Uterus (tissue), 2 donors: ENCODE measurements at regions not wholly inside any gene's neighbourhood (a gene's known extent, or its start where the extent isn't known, plus 50 kb on each side); places are given as distances from the start of the nearest gene placed in this dataset.

ENCODE experiments used
- POLR2A ChIP-seq, 2 donors: fragments of 450-650 bp; IDR thresholded peaks; one replicate each; pipeline ENCODE4 v1.6.1; 2016; ENCODE audit warnings: antibody characterized with exemption in 2 of 2, mild to moderate bottlenecking in 1 of 2, moderate library complexity in 1 of 2
- TF ChIP-seq, protein P1 (sequence below), 4 experiments: fragments of 200-600 bp in 2 of 4; fragments of 450-650 bp in 2 of 4; sonication (generic) in 2 of 4; IDR thresholded peaks; one replicate each; pipeline ENCODE4 v1.5.1; 2016 to 2019; ENCODE audit warnings: antibody characterized with exemption in 4 of 4, mild to moderate bottlenecking in 2 of 4, moderate library complexity in 1 of 4

DNA sequence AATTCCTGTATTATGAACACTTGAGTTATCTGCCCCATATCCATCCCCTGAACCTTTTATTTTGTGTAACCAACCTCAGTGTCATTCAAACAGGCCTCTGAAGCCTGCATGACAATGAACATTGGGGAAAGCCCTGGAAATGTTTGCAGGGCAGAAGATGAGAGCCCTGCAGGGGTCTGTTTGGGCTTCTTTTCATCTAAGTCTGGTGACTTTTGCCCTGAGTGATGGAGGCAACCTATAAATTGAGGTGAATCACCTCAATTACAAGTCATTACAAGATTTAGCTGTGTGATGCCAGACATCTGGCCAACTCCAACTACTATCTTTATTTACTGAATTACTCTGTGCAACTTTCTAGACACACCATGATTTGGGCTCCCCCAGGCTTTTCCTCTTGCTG lies 189.2 kb downstream of the MAF start:
- TF ChIP-seq, protein P1, sequence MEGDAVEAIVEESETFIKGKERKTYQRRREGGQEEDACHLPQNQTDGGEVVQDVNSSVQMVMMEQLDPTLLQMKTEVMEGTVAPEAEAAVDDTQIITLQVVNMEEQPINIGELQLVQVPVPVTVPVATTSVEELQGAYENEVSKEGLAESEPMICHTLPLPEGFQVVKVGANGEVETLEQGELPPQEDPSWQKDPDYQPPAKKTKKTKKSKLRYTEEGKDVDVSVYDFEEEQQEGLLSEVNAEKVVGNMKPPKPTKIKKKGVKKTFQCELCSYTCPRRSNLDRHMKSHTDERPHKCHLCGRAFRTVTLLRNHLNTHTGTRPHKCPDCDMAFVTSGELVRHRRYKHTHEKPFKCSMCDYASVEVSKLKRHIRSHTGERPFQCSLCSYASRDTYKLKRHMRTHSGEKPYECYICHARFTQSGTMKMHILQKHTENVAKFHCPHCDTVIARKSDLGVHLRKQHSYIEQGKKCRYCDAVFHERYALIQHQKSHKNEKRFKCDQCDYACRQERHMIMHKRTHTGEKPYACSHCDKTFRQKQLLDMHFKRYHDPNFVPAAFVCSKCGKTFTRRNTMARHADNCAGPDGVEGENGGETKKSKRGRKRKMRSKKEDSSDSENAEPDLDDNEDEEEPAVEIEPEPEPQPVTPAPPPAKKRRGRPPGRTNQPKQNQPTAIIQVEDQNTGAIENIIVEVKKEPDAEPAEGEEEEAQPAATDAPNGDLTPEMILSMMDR (IDR thresholded peaks at IDR 0.05), result no peak
- TF ChIP-seq POLR2A (IDR thresholded peaks at IDR 0.05), result no peak
